ENCODE measurements at regions not wholly inside any gene's neighbourhood (a gene's known extent, or its start where the extent isn't known, plus 50 kb on each side); places are given as distances from the start of the nearest gene placed in this dataset.

- TF ChIP-seq CTCF (IDR thresholded peaks at IDR 0.05; ENCODE audit: low read depth, low read length) (no peak), POLR2A (IDR thresholded peaks at IDR 0.05; ENCODE audit: extremely low read depth, insufficient read length) (no peak), MYC (IDR thresholded peaks at IDR 0.05; ENCODE audit: low read depth, low read length) (no peak), MAX (IDR thresholded peaks at IDR 0.05; ENCODE audit: low read depth, low read length) (no peak)
Observed at GRCh38 chr6:3900744-3901336, 51.7 kb downstream of the FAM50B start.
